DOHH2 (cell line): ENCODE measurements at regions not wholly inside any gene's neighbourhood (a gene's known extent, or its start where the extent isn't known, plus 50 kb on each side); places are given as distances from the start of the nearest gene placed in this dataset.
"Not testable (repeated sequence)": the region's sequence is repeated elsewhere in the genome, so short reads cannot be mapped to it uniquely, and the experiment has no call there.

ENCODE experiments used
- H3F3A ChIP-seq: fragments of 200-600 bp; sonication (generic), shearing (Covaris generic); 2 replicates; pipeline ENCODE4 v1.6.0; 2016; ENCODE audit warnings: antibody characterized with exemption, mild to moderate bottlenecking; ENCODE audit not compliant: control insufficient read depth, insufficient read depth
- H3K27ac ChIP-seq: fragments of 200-600 bp; sonication (generic); 2 replicates; pipeline ENCODE4 v1.5.1; 2014; ENCODE audit warnings: low read depth, mild to moderate bottlenecking, low read length, moderate library complexity
- H3K27me3 ChIP-seq: fragments of 200-600 bp; sonication (generic); 2 replicates; pipeline ENCODE4 v1.6.1; 2014; ENCODE audit warnings: mild to moderate bottlenecking, low read length, mixed read lengths; ENCODE audit not compliant: control insufficient read depth
- H3K36me3 ChIP-seq: fragments of 200-600 bp; sonication (generic); 2 replicates; pipeline ENCODE4 v1.6.1; 2014; ENCODE audit warnings: mild to moderate bottlenecking, low read length, moderate library complexity, mixed read lengths; ENCODE audit not compliant: control insufficient read depth
- H3K4me1 ChIP-seq: fragments of 200-600 bp; sonication (generic); 2 replicates; pipeline ENCODE4 v1.6.1; 2014; ENCODE audit warnings: mild to moderate bottlenecking, low read length, mixed read lengths; ENCODE audit not compliant: control insufficient read depth
- H3K4me2 ChIP-seq: fragments of 200-600 bp; sonication (generic); 2 replicates; pipeline ENCODE4 v1.6.0; 2014; ENCODE audit warnings: mild to moderate bottlenecking, low read length, moderate library complexity
- H3K4me3 ChIP-seq: fragments of 200-600 bp; sonication (generic); 2 replicates; pipeline ENCODE4 v1.5.1; 2014; ENCODE audit warnings: mild to moderate bottlenecking, low read length, mixed read lengths
- H3K79me2 ChIP-seq: fragments of 200-600 bp; sonication (generic); 2 replicates; pipeline ENCODE4 v1.6.1; 2014; ENCODE audit warnings: mild to moderate bottlenecking, low read length, mixed read lengths; ENCODE audit not compliant: control insufficient read depth
- H3K9me2 ChIP-seq: fragments of 200-600 bp; sonication (generic); replicated peaks from 2 replicates; pipeline ENCODE4 v1.6.1; 2014; ENCODE audit warnings: mild to moderate bottlenecking, low read length, mixed read lengths; ENCODE audit not compliant: control insufficient read depth
- H3K9me3 ChIP-seq: fragments of 200-600 bp; sonication (generic); 2 replicates; pipeline ENCODE4 v1.6.1; 2014; ENCODE audit warnings: antibody characterized with exemption, low read length, mixed read lengths; ENCODE audit not compliant: control insufficient read depth, insufficient read depth
- H4K20me1 ChIP-seq: fragments of 200-600 bp; sonication (generic); 2 replicates; pipeline ENCODE4 v1.6.0; 2014; ENCODE audit warnings: low read depth, mild to moderate bottlenecking, antibody characterized with exemption, low read length, moderate library complexity; ENCODE audit not compliant: control insufficient read depth, insufficient read depth
- CTCF ChIP-seq: fragments of 200-600 bp; sonication (generic); IDR thresholded peaks from one replicate; pipeline ENCODE4 v1.5.1; 2014; ENCODE audit warnings: antibody characterized with exemption, mild to moderate bottlenecking, low read depth, low read length; ENCODE audit not compliant: poor library complexity, severe bottlenecking
- EZH2phosphoT487 ChIP-seq: fragments of 200-600 bp; sonication (generic); IDR thresholded peaks from 2 replicates; pipeline ENCODE4 v1.6.1; 2017; ENCODE audit warnings: borderline replicate concordance, mild to moderate bottlenecking, antibody characterized with exemption, low read length, moderate library complexity, mixed read lengths

DNA sequence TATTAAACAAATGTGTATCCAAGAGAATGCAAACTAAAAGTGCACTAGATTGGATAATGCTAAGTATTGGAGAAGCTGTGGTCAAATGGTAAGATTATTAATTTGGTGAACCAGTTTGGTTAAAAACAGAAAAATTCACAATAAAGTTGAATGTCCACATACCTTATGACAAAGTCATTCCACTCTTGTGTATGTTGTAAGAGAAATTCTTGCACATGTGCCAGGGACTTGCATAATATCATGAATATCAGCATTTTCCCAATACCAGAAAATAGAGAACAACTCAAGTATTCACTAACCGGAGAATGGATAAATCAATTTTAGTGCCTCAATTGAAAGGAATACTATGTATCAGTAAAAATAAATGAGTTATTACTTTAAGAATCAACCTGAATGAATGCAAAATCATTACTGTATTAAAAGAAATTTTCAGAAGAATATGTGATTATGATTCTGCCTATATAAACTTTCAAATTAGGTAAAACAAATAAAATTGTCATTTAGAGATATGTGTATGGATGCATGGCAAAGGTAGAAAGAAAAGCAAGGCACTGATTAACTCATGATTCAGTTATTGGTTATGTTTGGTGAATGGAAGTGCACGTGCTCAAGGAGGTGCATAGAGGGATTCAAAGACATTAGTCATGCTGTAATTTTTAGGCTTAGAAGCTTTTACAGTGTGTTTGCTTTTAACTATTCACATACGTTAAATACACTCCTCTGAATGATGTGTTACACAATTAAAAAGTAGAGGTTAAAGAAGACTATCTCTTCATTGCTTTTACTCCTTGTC is 217.4 kb upstream of the KCNK2 start:
- no peak overlapping the region for H3K4me3 ChIP-seq
- no peak overlapping the region for H3K4me2 ChIP-seq
- H3K4me1 ChIP-seq, result no peaks in the 10 kb centered on the region
- H3K9me3 ChIP-seq, result no peaks in the 10 kb centered on the region
- H3K9me2 ChIP-seq, result no peaks in the 10 kb centered on the region
- no peaks in the 10 kb centered on the region for H3K27me3 ChIP-seq
- H3K27ac ChIP-seq, result no peak overlapping the region
- H3F3A ChIP-seq, result no peaks in the 10 kb centered on the region
- no peaks in the 10 kb centered on the region for H3K36me3 ChIP-seq
- no peaks in the 10 kb centered on the region for H4K20me1 ChIP-seq
- H3K79me2 ChIP-seq, result no peaks in the 10 kb centered on the region
- no peak for TF ChIP-seq CTCF
- no peak for TF ChIP-seq EZH2phosphoT487

- H3K4me2 ChIP-seq, result not testable (repeated sequence)
These were observed 212.1 kb upstream of the KCNK2 start for GRCh38 chr1:214870426-214870825.

GRCh38 chr1:214880956-214881355 is 201.6 kb upstream of the KCNK2 start:
- no peaks in the 10 kb centered on the region for H3K27me3 ChIP-seq
- TF ChIP-seq EZH2phosphoT487, result no peak
- TF ChIP-seq CTCF, result no peak
- no peak overlapping the region for H3K4me3 ChIP-seq
- H3K4me2 ChIP-seq, result no peak overlapping the region
- no peaks in the 10 kb centered on the region for H3K79me2 ChIP-seq
- no peaks in the 10 kb centered on the region for H3K36me3 ChIP-seq
- no peaks in the 10 kb centered on the region for H3K4me1 ChIP-seq
- no peaks in the 10 kb centered on the region for H3F3A ChIP-seq
- no peaks in the 10 kb centered on the region for H3K9me3 ChIP-seq
- H3K27ac ChIP-seq, result no peak overlapping the region
- H4K20me1 ChIP-seq, result no peaks in the 10 kb centered on the region
- no peaks in the 10 kb centered on the region for H3K9me2 ChIP-seq

More at GRCh38 chr1:214870426-214870825, 212.1 kb upstream of the KCNK2 start:
- H3K9me3 ChIP-seq, H3K36me3 ChIP-seq, H3K4me3 ChIP-seq, H3K4me1 ChIP-seq, H3K9me2 ChIP-seq, H4K20me1 ChIP-seq, H3K79me2 ChIP-seq, H3K27ac ChIP-seq, H3F3A ChIP-seq, H3K27me3 ChIP-seq: not testable (repeated sequence)

DNA sequence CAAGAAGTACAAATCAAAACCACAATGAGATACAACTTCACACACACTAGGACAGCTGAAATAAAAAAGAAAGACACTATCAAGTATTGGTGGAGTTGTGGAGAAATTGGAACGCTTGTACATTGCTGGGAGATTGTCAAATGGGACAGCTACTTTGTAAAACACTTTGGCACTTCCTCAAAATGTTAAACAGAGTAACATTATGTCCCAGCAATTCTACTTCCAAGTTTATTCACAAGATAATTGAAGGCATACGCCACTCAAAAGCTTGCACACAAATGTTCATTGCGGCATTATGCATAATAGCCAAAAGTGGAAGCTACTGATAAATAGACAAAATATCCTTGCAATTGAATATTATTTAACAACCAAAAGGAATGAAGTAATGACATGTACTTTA is 199.9 kb upstream of the KCNK2 start:
- H3K4me3 ChIP-seq, result no peak overlapping the region
- no peaks in the 10 kb centered on the region for H3K27me3 ChIP-seq

More for the DNA sequence above, 199.9 kb upstream of the KCNK2 start:
- no peak for TF ChIP-seq EZH2phosphoT487
- TF ChIP-seq CTCF, result no peak
- Histone ChIP-seq H3K27ac (no peak overlapping the region), H3K4me2 (no peak overlapping the region), H3K79me2 (no peaks in the 10 kb centered on the region), H4K20me1 (no peaks in the 10 kb centered on the region), H3F3A (no peaks in the 10 kb centered on the region), H3K9me3 (no peaks in the 10 kb centered on the region), H3K36me3 (no peaks in the 10 kb centered on the region), H3K4me1 (no peaks in the 10 kb centered on the region), H3K9me2 (no peaks in the 10 kb centered on the region)
